ENCODE measurements at regions not wholly inside any gene's neighbourhood (a gene's known extent, or its start where the extent isn't known, plus 50 kb on each side); places are given as distances from the start of the nearest gene placed in this dataset.

GRCh38 chr21:24403221-24403620 is 1204.1 kb downstream of the MRPL39 start:
- Histone ChIP-seq H3K4me3 (ENCODE audit: low read depth, low read length) (no peak overlapping the region), H3K36me3 (no peaks in the 10 kb centered on the region), H3K9me3 (no peaks in the 10 kb centered on the region), H3K27me3 (no peaks in the 10 kb centered on the region), H3K4me1 (no peaks in the 10 kb centered on the region)
- DNase-seq: no peak
- no peak for TF ChIP-seq CTCF (IDR thresholded peaks at IDR 0.05; ENCODE audit: low read depth, low read length)

- DNase-seq: no peak
- H3K4me1 ChIP-seq: no peaks in the 10 kb centered on the region
- no peaks in the 10 kb centered on the region for H3K27me3 ChIP-seq
- no peaks in the 10 kb centered on the region for H3K9me3 ChIP-seq
- no peaks in the 10 kb centered on the region for H3K36me3 ChIP-seq
- TF ChIP-seq CTCF (IDR thresholded peaks at IDR 0.05; ENCODE audit: low read depth, low read length): no peak
- H3K4me3 ChIP-seq (ENCODE audit: low read depth, low read length): no peak overlapping the region
Measured at GRCh38 chr21:24395320-24395923, 1211.9 kb downstream of the MRPL39 start.

- H3K27me3 ChIP-seq: no peaks in the 10 kb centered on the region
- no peak overlapping the region for H3K4me3 ChIP-seq (ENCODE audit: low read depth, low read length)
- H3K9me3 ChIP-seq: no peaks in the 10 kb centered on the region
- H3K36me3 ChIP-seq: no peaks in the 10 kb centered on the region
- DNase-seq: peak; percentile 47
- H3K4me1 ChIP-seq: no peaks in the 10 kb centered on the region
- TF ChIP-seq CTCF (IDR thresholded peaks at IDR 0.05; ENCODE audit: low read depth, low read length): peak; percentile 44
Measured at GRCh38 chr21:24375201-24375600, 1232.1 kb downstream of the MRPL39 start.

GRCh38 chr21:24372506-24372905 is 1234.8 kb downstream of the MRPL39 start:
- no peak for DNase-seq

GRCh38 chr21:24369746-24370145 is 1237.5 kb downstream of the MRPL39 start:
- no peaks in the 10 kb centered on the region for H3K27me3 ChIP-seq
- H3K36me3 ChIP-seq: no peaks in the 10 kb centered on the region
- no peak overlapping the region for H3K4me3 ChIP-seq (ENCODE audit: low read depth, low read length)
- no peaks in the 10 kb centered on the region for H3K9me3 ChIP-seq
- H3K4me1 ChIP-seq: no peaks in the 10 kb centered on the region
- DNase-seq: no peak
- no peak for TF ChIP-seq CTCF (IDR thresholded peaks at IDR 0.05; ENCODE audit: low read depth, low read length)

More at GRCh38 chr21:24372506-24372905, 1234.8 kb downstream of the MRPL39 start:
- Histone ChIP-seq H3K27me3 (no peaks in the 10 kb centered on the region), H3K4me3 (ENCODE audit: low read depth, low read length) (no peak overlapping the region), H3K36me3 (no peaks in the 10 kb centered on the region), H3K4me1 (no peaks in the 10 kb centered on the region), H3K9me3 (no peaks in the 10 kb centered on the region)
- TF ChIP-seq CTCF (IDR thresholded peaks at IDR 0.05; ENCODE audit: low read depth, low read length): no peak

GRCh38 chr21:24369278-24369677 is 1238.0 kb downstream of the MRPL39 start:
- DNase-seq: no peak
- Histone ChIP-seq H3K4me1 (no peaks in the 10 kb centered on the region), H3K36me3 (no peaks in the 10 kb centered on the region), H3K9me3 (no peaks in the 10 kb centered on the region), H3K27me3 (no peaks in the 10 kb centered on the region), H3K4me3 (ENCODE audit: low read depth, low read length) (no peak overlapping the region)
- TF ChIP-seq CTCF (IDR thresholded peaks at IDR 0.05; ENCODE audit: low read depth, low read length): no peak
